Epithelial cell of prostate (primary cell): ENCODE measurements at regions not wholly inside any gene's neighbourhood (a gene's known extent, or its start where the extent isn't known, plus 50 kb on each side); places are given as distances from the start of the nearest gene placed in this dataset.

ENCODE experiments used
- DNase-seq: peaks from one replicate; pipeline ENCODE4 v3.0.0-alpha.2; 2011; ENCODE audit warnings: low read depth, low spot score
- H3K27ac ChIP-seq: fragments of 450-650 bp; 2 replicates; pipeline ENCODE4 v1.5.1; 2017; ENCODE audit warnings: mild to moderate bottlenecking

DNA sequence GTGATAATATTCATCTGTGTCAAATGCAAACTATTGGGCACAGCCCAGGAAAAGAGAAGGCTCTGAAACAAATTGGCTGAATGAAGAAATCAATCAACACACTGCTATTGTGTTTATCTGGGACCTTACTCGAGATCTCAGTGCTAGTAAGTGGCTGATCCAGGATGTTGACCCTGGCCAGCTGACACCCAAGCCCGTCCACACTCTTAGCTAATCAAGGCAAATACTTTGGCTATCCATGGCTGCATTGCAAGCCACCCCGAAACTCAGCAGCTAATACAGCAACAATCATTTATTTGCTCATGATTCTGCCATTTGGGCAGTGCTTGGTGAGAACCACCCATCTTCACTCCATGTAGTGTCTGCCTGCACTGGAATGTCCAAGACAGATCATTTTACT is 74.1 kb upstream of the UBE3A start:
- no peak for DNase-seq
- H3K27ac ChIP-seq = no peak overlapping the region

- no peak overlapping the region for H3K27ac ChIP-seq
- no peak for DNase-seq
Observed at GRCh38 chr15:25510146-25510545, 71.3 kb upstream of the UBE3A start.

DNA sequence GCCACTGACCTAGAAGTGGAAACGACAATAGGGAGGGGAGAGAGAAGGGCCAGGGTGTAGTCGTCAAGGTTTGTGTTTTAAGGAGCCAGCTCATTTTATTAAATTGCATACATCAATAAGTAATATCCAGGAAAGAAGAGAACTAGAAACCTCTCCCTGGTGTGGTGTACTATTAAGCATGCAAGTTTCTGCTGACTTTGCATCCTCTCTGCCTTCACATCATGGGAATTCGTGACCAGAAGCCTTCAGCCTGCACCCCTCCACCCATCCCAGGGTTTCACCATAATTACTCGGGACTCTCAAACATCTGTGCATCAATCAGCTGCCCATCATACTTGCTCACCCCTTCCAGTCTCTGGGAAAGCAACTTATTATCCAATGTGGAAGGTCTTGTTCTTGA is 70.9 kb upstream of the UBE3A start:
- DNase-seq = no peak
- no peak overlapping the region for H3K27ac ChIP-seq

DNA sequence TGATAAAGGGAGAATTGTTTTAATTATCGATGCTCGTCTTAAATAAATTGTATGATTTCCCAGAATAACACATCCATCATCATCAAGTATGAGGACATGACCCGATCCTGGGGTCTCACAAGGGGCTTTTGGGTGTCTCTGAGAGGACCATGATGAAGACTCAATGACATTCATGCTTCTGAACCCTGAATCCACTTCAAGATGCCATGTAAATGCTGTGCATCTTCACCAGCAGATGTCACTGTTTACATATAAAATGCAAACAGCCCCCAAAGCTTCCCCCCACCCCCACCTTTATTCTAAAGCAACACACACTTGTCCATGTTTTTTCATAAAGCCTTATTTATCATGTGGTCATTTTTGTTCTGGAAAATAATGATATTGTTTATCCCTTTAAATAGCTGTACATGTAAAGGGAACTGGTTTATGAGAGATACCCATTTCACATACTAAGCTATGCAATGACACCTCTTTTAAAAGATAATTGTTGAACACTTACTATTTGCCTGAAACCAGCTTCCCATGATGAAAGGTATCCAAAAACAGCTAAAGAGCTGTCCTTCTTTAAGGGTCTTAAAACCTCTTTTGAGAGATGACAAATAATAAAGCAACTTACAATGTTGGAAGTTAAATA is 69.7 kb upstream of the UBE3A start:
- DNase-seq = no peak
- H3K27ac ChIP-seq = no peak overlapping the region

- DNase-seq = no peak
- no peak overlapping the region for H3K27ac ChIP-seq
Observed at GRCh38 chr15:25504307-25504706, 65.5 kb upstream of the UBE3A start.

- DNase-seq = no peak
- no peak overlapping the region for H3K27ac ChIP-seq
Observed at GRCh38 chr15:25501828-25502446, 63.1 kb upstream of the UBE3A start.

- H3K27ac ChIP-seq = no peak overlapping the region
- DNase-seq = no peak
Observed at GRCh38 chr15:25498835-25499234, 60.0 kb upstream of the UBE3A start.

DNA sequence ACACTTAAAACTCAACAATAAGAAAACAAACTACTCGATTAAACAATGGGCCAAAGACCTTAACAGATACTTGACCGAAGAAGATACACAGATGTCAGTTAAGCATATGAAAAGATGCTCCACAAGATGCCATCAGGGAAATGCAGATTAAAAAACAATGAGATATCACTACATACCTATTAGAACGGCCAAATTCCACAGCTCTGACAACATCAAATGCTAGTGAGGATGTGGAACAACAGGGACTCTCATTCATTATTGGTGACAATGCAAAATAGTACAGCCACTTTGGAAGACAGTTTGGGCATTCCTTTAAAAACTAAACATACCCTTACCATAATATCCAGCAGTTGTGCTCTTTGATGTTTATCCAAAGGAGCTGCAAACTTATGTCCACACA is 59.1 kb upstream of the UBE3A start:
- no peak overlapping the region for H3K27ac ChIP-seq
- no peak for DNase-seq

GRCh38 chr15:25493823-25494526 is 55.2 kb upstream of the UBE3A start:
- DNase-seq = no peak
- H3K27ac ChIP-seq = no peak overlapping the region

DNA sequence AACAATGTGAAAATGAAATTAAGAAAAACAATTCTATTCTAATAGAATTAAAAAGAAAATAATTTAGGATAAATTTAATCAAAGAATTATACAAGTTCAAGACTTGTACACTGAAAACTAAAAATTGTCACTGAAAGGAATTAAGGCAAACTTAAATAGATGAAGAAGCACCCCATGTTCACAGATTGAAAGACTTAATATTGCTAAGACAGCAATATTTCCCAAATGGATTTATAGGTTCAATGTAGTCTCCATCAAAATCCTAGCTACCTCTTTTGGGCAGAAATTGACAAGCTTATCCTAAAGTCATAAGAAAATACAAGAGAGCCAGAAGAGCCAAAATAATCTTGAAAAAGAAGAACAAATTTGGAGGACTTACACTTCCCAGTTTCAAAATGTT is 53.5 kb upstream of the UBE3A start:
- H3K27ac ChIP-seq = no peak overlapping the region
- DNase-seq = no peak
